ENCODE measurements at regions not wholly inside any gene's neighbourhood (a gene's known extent, or its start where the extent isn't known, plus 50 kb on each side); places are given as distances from the start of the nearest gene placed in this dataset.

DNA sequence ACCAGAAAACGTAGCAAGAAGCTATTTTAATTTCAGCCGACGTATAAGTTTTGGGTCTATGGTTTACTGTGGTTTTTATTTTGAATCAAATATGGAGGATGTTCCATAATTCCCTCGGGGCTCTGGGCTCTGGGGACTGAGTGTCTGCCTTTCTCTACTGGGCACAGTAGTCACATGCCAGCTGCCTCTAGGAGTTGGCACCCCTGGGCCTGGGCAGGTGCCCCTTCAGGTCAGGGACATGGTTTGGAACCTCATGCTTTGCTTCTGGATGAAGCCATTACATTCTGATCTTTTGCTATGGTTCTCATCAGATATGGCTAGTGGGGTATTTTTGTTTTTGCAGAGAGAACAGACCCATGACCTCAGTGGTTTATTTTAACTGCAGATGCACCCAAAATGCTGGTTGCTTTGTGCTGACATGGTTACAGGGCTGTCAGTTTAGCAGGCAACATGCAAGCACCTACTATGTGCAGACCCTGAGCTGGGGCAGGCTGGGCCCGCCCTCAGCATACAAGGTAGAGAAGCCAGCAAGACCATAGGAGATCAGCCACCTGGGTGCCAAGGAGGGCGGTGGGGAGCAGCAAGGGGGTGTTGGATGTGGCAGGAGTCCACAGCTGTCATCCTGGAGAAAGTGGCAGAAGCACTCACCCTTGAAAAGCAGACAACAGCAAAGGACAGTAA lies 54.5 kb upstream of the PSD2 start:
- Mint-ChIP-seq H3K27me3 (peaks cover 0 to 26% (median 0%) of the 10 kb centered on the region in 5 donors), H3K9me3 (no peaks in the 10 kb centered on the region), H3K27ac (no peak overlapping the region), H3K4me1 (peaks cover 2 to 5% (median 3%) of the 10 kb centered on the region in 7 donors), H3K4me3 (no peak overlapping the region), H3K36me3 (no peaks in the 10 kb centered on the region)
- Histone ChIP-seq H3K36me3 (ENCODE audit: control insufficient read depth in 2 of 3, insufficient read depth in 3 of 3, low read length in 3 of 3) (no peaks in the 10 kb centered on the region), H3K4me3 (ENCODE audit: low read length) (no peak overlapping the region), H3K4me1 (ENCODE audit: control insufficient read depth in 2 of 2, insufficient read depth in 2 of 2, low read length in 2 of 2) (no peaks in the 10 kb centered on the region), H3K27ac (ENCODE audit: low read depth, low read length) (no peak overlapping the region), H3K27me3 (ENCODE audit: control insufficient read depth in 2 of 2, insufficient read depth in 2 of 2, low read length in 2 of 2) (no peaks in the 10 kb centered on the region), H3K9me3 (ENCODE audit: control insufficient read depth in 2 of 3, low read length in 3 of 3) (no peaks in the 10 kb centered on the region)
- intact Hi-C loops (cut with micrococcal nuclease): no loop called here
- CTCF ChIA-PET: no interaction called here
- no peak for ATAC-seq
- POLR2A ChIA-PET: no interaction called here
- DNase-seq: no peak

DNA sequence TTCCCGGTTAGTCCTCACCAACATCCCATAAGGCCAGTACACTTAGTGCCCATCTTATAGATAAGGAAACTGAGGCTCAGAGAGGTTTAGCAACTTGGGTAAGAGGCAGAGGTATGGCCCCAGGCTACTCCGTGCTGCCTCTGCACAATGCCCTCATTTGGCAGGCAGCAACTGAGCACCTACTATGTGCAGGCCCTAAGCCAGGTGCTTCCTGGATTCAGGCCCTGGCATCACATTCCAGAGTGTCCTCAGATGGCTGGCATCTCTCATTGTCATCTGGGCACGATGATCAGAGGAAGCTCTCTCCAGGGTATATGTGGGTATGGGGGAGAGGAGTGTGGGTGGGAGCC lies 53.8 kb upstream of the PSD2 start:
- no peaks in the 10 kb centered on the region for H3K27me3 ChIP-seq (ENCODE audit: control insufficient read depth in 2 of 2, insufficient read depth in 2 of 2, low read length in 2 of 2)
- no peak overlapping the region for H3K27ac ChIP-seq (ENCODE audit: low read depth, low read length)
- Mint-ChIP-seq H3K4me3 (no peak overlapping the region), H3K36me3 (no peaks in the 10 kb centered on the region), H3K4me1 (peaks cover 5 to 7% (median 5%) of the 10 kb centered on the region in 7 donors), H3K9me3 (no peaks in the 10 kb centered on the region), H3K27ac (no peak overlapping the region), H3K27me3 (peaks cover 0 to 31% (median 0%) of the 10 kb centered on the region in 5 donors)
- ATAC-seq (no peak), DNase-seq (no peak)
- no peaks in the 10 kb centered on the region for H3K9me3 ChIP-seq (ENCODE audit: control insufficient read depth in 2 of 3, low read length in 3 of 3)
- H3K4me3 ChIP-seq (ENCODE audit: low read length): no peak overlapping the region
- CTCF ChIA-PET: interaction anchor here (0.9 kb wide), 1 partner anchor 106 kb away, joined by 4 read pairs; no protein-coding TSS in a partner anchor
- intact Hi-C loops (cut with micrococcal nuclease): no loop called here
- POLR2A ChIA-PET: no interaction called here
- no peaks in the 10 kb centered on the region for H3K36me3 ChIP-seq (ENCODE audit: control insufficient read depth in 2 of 3, insufficient read depth in 3 of 3, low read length in 3 of 3)
- peaks cover 0 to 4% of the 10 kb centered on the region in 2 donors for H3K4me1 ChIP-seq (ENCODE audit: control insufficient read depth in 2 of 2, insufficient read depth in 2 of 2, low read length in 2 of 2)

DNA sequence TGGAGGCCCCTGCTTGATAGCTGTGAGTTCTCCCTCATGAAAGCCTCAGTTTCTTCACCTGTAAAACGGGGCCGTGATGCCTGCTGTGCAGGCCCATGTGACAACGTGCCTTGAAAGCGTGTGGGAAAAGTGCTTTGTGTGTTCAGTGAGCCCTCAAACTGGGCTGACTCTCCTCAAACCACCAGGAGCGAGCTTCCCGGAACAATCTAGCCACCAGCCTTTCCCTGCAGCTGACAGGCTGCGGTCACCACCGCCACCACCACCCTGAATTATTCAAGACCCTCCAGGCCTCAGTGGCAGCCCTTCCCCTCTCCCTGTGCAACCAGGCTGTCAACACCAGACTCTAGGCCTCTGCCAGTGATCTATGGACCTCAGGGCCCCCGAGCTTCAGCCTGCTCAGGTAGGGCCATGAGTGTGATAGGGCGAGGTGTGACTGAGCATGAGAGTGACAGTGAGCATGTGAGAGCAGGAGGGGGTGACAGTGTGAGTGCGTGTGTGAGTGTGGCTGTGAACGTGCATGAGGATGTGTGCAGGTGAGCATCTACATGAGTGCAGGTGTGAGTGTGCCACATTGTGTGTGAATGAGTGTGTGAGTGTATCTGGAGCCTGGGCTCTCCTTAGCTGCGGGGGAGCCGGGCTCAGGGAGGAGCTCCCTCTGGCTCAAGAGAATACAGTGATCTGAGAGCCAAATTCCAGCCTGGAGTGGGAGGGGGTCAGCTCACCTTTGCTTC lies 53.3 kb upstream of the PSD2 start:
- Histone ChIP-seq H3K4me3 (ENCODE audit: low read length) (no peak overlapping the region), H3K9me3 (ENCODE audit: control insufficient read depth in 2 of 3, low read length in 3 of 3) (no peaks in the 10 kb centered on the region), H3K4me1 (ENCODE audit: control insufficient read depth in 2 of 2, insufficient read depth in 2 of 2, low read length in 2 of 2) (peaks cover 0 to 8% of the 10 kb centered on the region in 2 donors), H3K27me3 (ENCODE audit: control insufficient read depth in 2 of 2, insufficient read depth in 2 of 2, low read length in 2 of 2) (no peaks in the 10 kb centered on the region), H3K27ac (ENCODE audit: low read depth, low read length) (no peak overlapping the region), H3K36me3 (ENCODE audit: control insufficient read depth in 2 of 3, insufficient read depth in 3 of 3, low read length in 3 of 3) (no peaks in the 10 kb centered on the region)
- H3K27me3 Mint-ChIP-seq: peaks cover 0 to 36% (median 0%) of the 10 kb centered on the region in 5 donors
- H3K9me3 Mint-ChIP-seq: no peaks in the 10 kb centered on the region
- ATAC-seq (no peak), DNase-seq (no peak)
- peaks cover 8 to 13% (median 10%) of the 10 kb centered on the region in 7 donors for H3K4me1 Mint-ChIP-seq
- ChIA-PET CTCF (interaction anchor here (0.9 kb wide), 1 partner anchor 107 kb away, joined by 4 read pairs; no protein-coding TSS in a partner anchor), POLR2A (no interaction called here)
- peaks cover 0 to 2% (median 0%) of the 10 kb centered on the region in 5 donors for H3K36me3 Mint-ChIP-seq
- no peak overlapping the region for H3K4me3 Mint-ChIP-seq
- peak overlapping the region in 1 of 9 donors; percentile 28 for H3K27ac Mint-ChIP-seq
- intact Hi-C loops (cut with micrococcal nuclease): no loop called here

DNA sequence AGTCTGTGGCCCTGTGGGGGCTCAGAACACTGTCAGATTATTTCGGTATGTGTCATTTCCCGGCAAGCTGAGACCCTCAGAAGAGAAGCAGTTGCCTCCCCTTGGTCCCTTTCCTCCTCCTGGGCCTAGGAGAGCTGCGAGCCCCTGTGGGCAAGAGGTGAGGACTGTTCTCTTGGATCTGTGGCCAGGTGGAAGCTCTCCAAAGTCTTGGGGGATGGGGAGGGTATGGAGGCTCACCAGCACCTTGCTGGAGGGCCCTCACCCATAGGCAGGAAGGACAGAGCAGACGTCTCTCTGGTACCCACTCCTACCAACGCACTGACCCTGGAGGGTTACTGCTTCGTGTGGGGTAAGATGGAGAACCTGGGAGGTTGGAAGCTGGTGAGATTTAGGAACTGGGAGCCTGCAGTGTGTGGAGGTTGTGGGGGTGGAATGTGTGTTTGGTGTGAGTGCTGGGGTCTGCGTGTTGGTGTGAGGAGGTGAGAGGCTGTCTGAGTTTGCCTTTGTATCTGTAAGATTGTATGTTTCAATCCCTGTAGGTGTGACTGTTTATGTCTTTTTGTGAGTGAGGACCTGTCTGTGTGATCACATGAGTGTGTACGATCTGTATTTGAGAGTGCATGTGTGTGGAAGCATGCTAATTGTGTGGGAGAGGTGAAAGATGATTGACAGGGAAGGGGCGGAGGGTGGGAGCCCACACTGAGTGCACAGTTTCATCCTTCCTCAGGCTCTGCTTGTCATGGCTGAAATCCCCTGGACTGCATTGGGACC lies 52.4 kb upstream of the PSD2 start:
- no peak overlapping the region for H3K27ac Mint-ChIP-seq
- H3K4me3 ChIP-seq (ENCODE audit: low read length): no peak overlapping the region
- H3K9me3 ChIP-seq (ENCODE audit: control insufficient read depth in 2 of 3, low read length in 3 of 3): no peaks in the 10 kb centered on the region
- H3K27ac ChIP-seq (ENCODE audit: low read depth, low read length): no peak overlapping the region
- no peaks in the 10 kb centered on the region for H3K27me3 ChIP-seq (ENCODE audit: control insufficient read depth in 2 of 2, insufficient read depth in 2 of 2, low read length in 2 of 2)
- intact Hi-C loops (cut with micrococcal nuclease): no loop called here
- ChIA-PET POLR2A (no interaction called here), CTCF (interaction anchor here (0.9 kb wide), 2 partner anchors 108 to 110 kb away, joined by 4 read pairs; no protein-coding TSS in a partner anchor)
- H3K4me1 Mint-ChIP-seq: peaks cover 11 to 15% (median 14%) of the 10 kb centered on the region in 7 donors
- no peak for ATAC-seq
- no peak overlapping the region for H3K4me3 Mint-ChIP-seq
- peaks cover 2 to 44% (median 3%) of the 10 kb centered on the region in 5 donors for H3K27me3 Mint-ChIP-seq
- peaks cover 2 to 8% of the 10 kb centered on the region in 2 donors for H3K4me1 ChIP-seq (ENCODE audit: control insufficient read depth in 2 of 2, insufficient read depth in 2 of 2, low read length in 2 of 2)
- no peaks in the 10 kb centered on the region for H3K36me3 ChIP-seq (ENCODE audit: control insufficient read depth in 2 of 3, insufficient read depth in 3 of 3, low read length in 3 of 3)
- peaks cover 0 to 2% (median 0%) of the 10 kb centered on the region in 5 donors for H3K36me3 Mint-ChIP-seq
- H3K9me3 Mint-ChIP-seq: no peaks in the 10 kb centered on the region
- no peak for DNase-seq

DNA sequence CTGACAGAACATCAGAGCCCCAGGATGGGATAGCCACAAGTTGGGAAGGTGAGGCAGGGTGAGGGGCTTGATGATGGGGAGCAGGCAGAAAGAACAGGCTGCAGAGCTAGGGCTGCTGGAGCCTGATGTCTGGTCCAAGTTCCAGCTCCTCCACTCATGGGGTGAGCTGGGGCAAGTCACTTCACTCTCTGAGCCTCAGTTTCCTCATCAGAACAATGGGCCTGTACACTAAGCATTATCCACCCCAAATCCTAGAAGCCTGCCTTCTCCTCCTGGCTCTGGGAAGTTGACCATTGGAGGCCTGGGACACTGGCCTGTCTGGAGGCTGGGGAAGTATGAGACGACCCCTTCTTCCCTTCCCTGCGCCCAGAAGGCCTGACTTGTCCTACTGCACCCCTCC lies 51.8 kb upstream of the PSD2 start:
- Histone ChIP-seq H3K27ac (ENCODE audit: low read depth, low read length) (no peak overlapping the region), H3K4me3 (ENCODE audit: low read length) (no peak overlapping the region), H3K36me3 (ENCODE audit: control insufficient read depth in 2 of 3, insufficient read depth in 3 of 3, low read length in 3 of 3) (no peaks in the 10 kb centered on the region), H3K9me3 (ENCODE audit: control insufficient read depth in 2 of 3, low read length in 3 of 3) (no peaks in the 10 kb centered on the region), H3K4me1 (ENCODE audit: control insufficient read depth in 2 of 2, insufficient read depth in 2 of 2, low read length in 2 of 2) (peaks cover 7 to 8% of the 10 kb centered on the region in 2 donors), H3K27me3 (ENCODE audit: control insufficient read depth in 2 of 2, insufficient read depth in 2 of 2, low read length in 2 of 2) (no peaks in the 10 kb centered on the region)
- no peak for ATAC-seq
- intact Hi-C loops (cut with micrococcal nuclease): no loop called here
- Mint-ChIP-seq H3K27ac (no peak overlapping the region), H3K27me3 (peaks cover 7 to 51% (median 8%) of the 10 kb centered on the region in 5 donors), H3K4me1 (peaks cover 14 to 20% (median 19%) of the 10 kb centered on the region in 7 donors), H3K9me3 (no peaks in the 10 kb centered on the region), H3K4me3 (no peak overlapping the region), H3K36me3 (peaks cover 0 to 2% (median 0%) of the 10 kb centered on the region in 5 donors)
- CTCF ChIA-PET: interaction anchor here (0.9 kb wide), 1 partner anchor 110 kb away, joined by 4 read pairs; no protein-coding TSS in a partner anchor
- POLR2A ChIA-PET: no interaction called here
- DNase-seq: no peak

DNA sequence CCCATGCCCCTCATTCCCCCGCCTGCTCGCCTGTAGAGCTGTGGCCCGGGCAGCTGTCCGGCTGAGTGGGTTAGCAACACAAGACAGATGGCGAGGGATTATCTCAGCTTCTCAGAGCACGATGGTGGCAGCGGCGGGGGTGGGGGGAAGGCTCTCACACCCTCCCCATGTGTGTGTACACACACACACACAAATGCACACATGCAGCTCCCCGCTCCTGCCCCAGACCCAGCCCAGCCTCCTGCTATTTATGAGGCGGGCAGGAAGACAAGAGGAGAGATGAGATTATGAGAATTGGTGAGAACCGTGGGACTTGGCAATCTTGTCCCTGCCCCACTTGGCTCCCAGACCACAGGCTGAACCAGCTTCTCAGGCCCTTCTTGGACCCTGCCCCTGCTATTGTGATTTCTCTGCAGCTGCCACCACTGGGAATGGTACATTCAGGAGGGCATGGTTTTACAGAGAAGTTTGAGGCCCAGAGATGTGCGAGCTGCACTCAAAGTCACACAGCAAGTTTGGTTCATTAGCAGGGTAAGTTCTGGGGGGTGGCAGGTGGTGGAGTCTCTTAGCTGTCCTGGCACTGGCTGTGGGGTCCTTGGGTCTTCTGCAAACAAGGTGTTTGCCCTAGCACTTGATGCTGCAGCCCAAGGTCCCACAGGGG lies 51.0 kb upstream of the PSD2 start:
- ChIA-PET POLR2A (no interaction called here), CTCF (interaction anchor here (0.6 to 0.9 kb wide), 3 partner anchors 111 to 1386 kb away, joined by 3 to 4 read pairs (median 4); no protein-coding TSS in a partner anchor)
- Mint-ChIP-seq H3K27ac (peak overlapping the region in 1 of 9 donors; percentile 42), H3K4me1 (peaks cover 18 to 25% (median 22%) of the 10 kb centered on the region in 7 donors), H3K36me3 (peaks cover 0 to 2% (median 0%) of the 10 kb centered on the region in 5 donors), H3K27me3 (peaks cover 7 to 59% (median 15%) of the 10 kb centered on the region in 5 donors), H3K4me3 (peak overlapping the region in 1 of 10 donors; percentile 9), H3K9me3 (no peaks in the 10 kb centered on the region)
- DNase-seq (no peak), ATAC-seq (no peak)
- no peaks in the 10 kb centered on the region for H3K36me3 ChIP-seq (ENCODE audit: control insufficient read depth in 2 of 3, insufficient read depth in 3 of 3, low read length in 3 of 3)
- H3K4me3 ChIP-seq (ENCODE audit: low read length): no peak overlapping the region
- H3K4me1 ChIP-seq (ENCODE audit: control insufficient read depth in 2 of 2, insufficient read depth in 2 of 2, low read length in 2 of 2): peaks cover 7 to 8% of the 10 kb centered on the region in 2 donors
- H3K27me3 ChIP-seq (ENCODE audit: control insufficient read depth in 2 of 2, insufficient read depth in 2 of 2, low read length in 2 of 2): no peaks in the 10 kb centered on the region
- no peak overlapping the region for H3K27ac ChIP-seq (ENCODE audit: low read depth, low read length)
- H3K9me3 ChIP-seq (ENCODE audit: control insufficient read depth in 2 of 3, low read length in 3 of 3): no peaks in the 10 kb centered on the region
- intact Hi-C loops (cut with micrococcal nuclease): loop anchor here (5.0 kb wide), 4 partner anchors 32 to 307 kb away; partner anchors contain the start of gene DNAJC18 (in 1 of the 2)
